Parathyroid adenoma (tissue), 2 donors: ENCODE measurements at regions not wholly inside any gene's neighbourhood (a gene's known extent, or its start where the extent isn't known, plus 50 kb on each side); places are given as distances from the start of the nearest gene placed in this dataset.

Experiments used
- H2AFZ ChIP-seq: fragments of 300-600 bp; sonication (generic); one replicate; pipeline ENCODE4 v1.7.0; 2017; ENCODE audit warnings: antibody characterized with exemption, mild to moderate bottlenecking
- H3K27ac ChIP-seq: fragments of 300-600 bp; sonication (generic); one replicate; pipeline ENCODE4 v1.7.0; 2017
- H3K27me3 ChIP-seq: fragments of 300-600 bp; sonication (generic); one replicate; pipeline ENCODE4 v1.7.0; 2017; ENCODE audit warnings: low read length; ENCODE audit not compliant: control insufficient read depth, insufficient read depth
- H3K36me3 ChIP-seq: fragments of 300-600 bp; sonication (generic); one replicate; pipeline ENCODE4 v1.7.0; 2017; ENCODE audit warnings: low read length; ENCODE audit not compliant: control insufficient read depth, insufficient read depth
- H3K4me1 ChIP-seq: fragments of 300-600 bp; sonication (generic); one replicate; pipeline ENCODE4 v1.7.0; 2017; ENCODE audit warnings: control low read depth
- H3K4me2 ChIP-seq: fragments of 300-600 bp; sonication (generic); one replicate; pipeline ENCODE4 v1.7.0; 2017; ENCODE audit warnings: low read length
- H3K4me3 ChIP-seq: fragments of 300-600 bp; sonication (generic); one replicate; pipeline ENCODE4 v1.7.0; 2017; ENCODE audit warnings: low read depth, low read length
- H3K79me2 ChIP-seq: fragments of 300-600 bp; sonication (generic); one replicate; pipeline ENCODE4 v1.7.0; 2017; ENCODE audit warnings: control low read depth
- H3K9ac ChIP-seq: fragments of 300-600 bp; sonication (generic); one replicate; pipeline ENCODE4 v1.7.0; 2017; ENCODE audit warnings: mild to moderate bottlenecking
- H3K9me3 ChIP-seq: fragments of 300-600 bp; sonication (generic); one replicate; pipeline ENCODE4 v1.7.0; 2017; ENCODE audit warnings: low read length; ENCODE audit not compliant: control insufficient read depth
- CTCF ChIP-seq: fragments of 300-600 bp; sonication (generic); IDR thresholded peaks from one replicate; pipeline ENCODE4 v1.7.0; 2017; ENCODE audit warnings: antibody characterized with exemption, mild to moderate bottlenecking
- donor health status: primary hyperparathyroidism.

DNA sequence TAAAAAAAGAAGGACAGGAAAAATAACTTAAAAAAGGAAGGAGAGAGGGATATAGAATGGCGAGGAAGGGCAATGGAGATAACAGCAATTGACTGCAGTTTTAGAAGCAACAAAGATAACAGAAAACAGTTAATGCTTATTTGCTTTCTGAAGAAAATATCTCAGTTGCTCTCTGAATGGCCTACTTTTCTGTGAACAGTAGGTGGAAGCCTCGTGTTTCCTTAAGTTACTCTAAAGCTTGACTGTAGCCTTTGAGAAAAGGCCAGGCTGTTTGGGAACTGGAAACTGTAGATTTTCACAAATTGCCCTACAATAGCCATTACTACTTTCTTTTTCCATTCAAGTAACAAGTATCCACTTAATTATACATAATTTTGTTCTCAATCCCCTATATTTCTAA, 404.5 kb downstream of the YTHDC2 start:
- H3K4me2 ChIP-seq: no peak overlapping the region
- no peaks in the 10 kb centered on the region for H3K36me3 ChIP-seq
- H3K27ac ChIP-seq: no peak overlapping the region
- H3K79me2 ChIP-seq: no peaks in the 10 kb centered on the region
- no peak overlapping the region for H3K9ac ChIP-seq
- no peaks in the 10 kb centered on the region for H3K9me3 ChIP-seq
- TF ChIP-seq CTCF: no peak
- H3K4me1 ChIP-seq: no peaks in the 10 kb centered on the region
- no peak overlapping the region for H2AFZ ChIP-seq
- no peak overlapping the region for H3K4me3 ChIP-seq
- H3K27me3 ChIP-seq: no peaks in the 10 kb centered on the region

DNA sequence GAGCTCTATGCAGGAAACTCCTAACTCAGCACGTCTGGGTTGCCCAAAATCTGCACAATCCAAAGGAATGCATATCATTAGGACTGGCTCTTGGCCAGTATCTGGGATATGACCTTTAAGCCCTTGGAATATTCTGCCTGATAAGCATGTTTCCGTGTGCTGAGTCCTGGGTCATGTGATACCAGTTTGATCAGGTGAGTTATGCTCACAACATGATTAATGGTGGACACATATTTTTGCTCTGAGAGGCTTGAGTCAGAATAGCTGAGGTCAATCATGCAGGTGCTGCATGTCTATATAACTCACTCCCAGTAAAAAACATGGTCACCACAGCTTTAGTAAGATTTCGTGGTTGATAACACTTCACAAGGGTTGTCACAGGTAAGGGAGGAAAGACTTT, 408.8 kb downstream of the YTHDC2 start:
- Histone ChIP-seq H3K9me3 (no peaks in the 10 kb centered on the region), H3K4me1 (no peaks in the 10 kb centered on the region), H3K36me3 (no peaks in the 10 kb centered on the region), H3K4me2 (no peak overlapping the region), H3K79me2 (no peaks in the 10 kb centered on the region), H3K27me3 (no peaks in the 10 kb centered on the region), H3K27ac (no peak overlapping the region), H3K9ac (no peak overlapping the region), H3K4me3 (no peak overlapping the region), H2AFZ (no peak overlapping the region)
- no peak for TF ChIP-seq CTCF

- no peaks in the 10 kb centered on the region for H3K27me3 ChIP-seq
- no peaks in the 10 kb centered on the region for H3K4me1 ChIP-seq
- no peak overlapping the region for H2AFZ ChIP-seq
- no peak overlapping the region for H3K4me2 ChIP-seq
- H3K79me2 ChIP-seq: no peaks in the 10 kb centered on the region
- H3K27ac ChIP-seq: no peak overlapping the region
- TF ChIP-seq CTCF: no peak
- no peaks in the 10 kb centered on the region for H3K36me3 ChIP-seq
- no peak overlapping the region for H3K9ac ChIP-seq
- H3K4me3 ChIP-seq: no peak overlapping the region
- H3K9me3 ChIP-seq: no peaks in the 10 kb centered on the region
Observed at GRCh38 chr5:113935453-113935852, 422.0 kb downstream of the YTHDC2 start.

DNA sequence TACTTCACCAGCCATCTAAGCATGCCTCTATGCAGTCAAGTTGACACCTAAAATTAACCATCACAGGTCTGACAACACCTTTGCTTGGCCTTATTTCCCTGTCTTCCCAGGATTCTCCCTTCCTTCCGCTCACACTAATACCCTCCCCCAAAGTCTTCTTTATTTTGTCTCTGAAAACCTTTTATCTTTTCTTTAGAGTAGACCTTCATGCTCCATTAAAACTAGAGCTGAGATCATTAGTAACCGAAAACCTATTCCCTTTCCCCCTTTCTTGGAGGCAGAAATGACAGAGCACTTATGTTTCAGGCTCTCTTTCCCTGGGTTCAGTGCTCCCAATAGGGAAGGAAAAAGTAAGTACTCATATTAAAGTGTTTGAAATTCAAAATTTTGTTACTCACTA, 423.8 kb downstream of the YTHDC2 start:
- H3K36me3 ChIP-seq: no peaks in the 10 kb centered on the region
- no peak overlapping the region for H2AFZ ChIP-seq
- no peak for TF ChIP-seq CTCF
- H3K27ac ChIP-seq: no peak overlapping the region
- no peaks in the 10 kb centered on the region for H3K27me3 ChIP-seq
- H3K79me2 ChIP-seq: no peaks in the 10 kb centered on the region
- H3K4me1 ChIP-seq: no peaks in the 10 kb centered on the region
- no peaks in the 10 kb centered on the region for H3K9me3 ChIP-seq
- H3K9ac ChIP-seq: no peak overlapping the region
- H3K4me2 ChIP-seq: no peak overlapping the region
- no peak overlapping the region for H3K4me3 ChIP-seq

DNA sequence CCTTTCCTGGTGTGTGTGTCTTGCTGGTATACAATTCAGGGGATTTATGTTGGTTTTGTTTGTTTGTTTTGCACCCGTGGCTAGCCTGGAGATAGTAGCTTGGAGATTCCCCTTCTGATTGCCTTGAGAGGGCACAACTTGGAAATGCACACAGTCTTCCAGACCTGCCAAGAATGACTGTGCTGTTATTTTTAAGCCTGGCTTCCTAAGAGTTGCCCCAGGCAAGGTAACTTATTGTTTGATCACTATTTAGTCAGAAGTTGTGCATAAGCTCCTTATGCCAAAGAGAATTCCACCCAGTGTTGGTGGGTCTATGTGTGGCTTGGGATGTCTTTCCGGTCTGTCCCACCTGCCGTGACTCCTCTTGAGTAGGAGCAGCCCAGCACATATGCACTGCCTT, 421.9 kb upstream of the KCNN2 start:
- TF ChIP-seq CTCF: no peak
- Histone ChIP-seq H3K4me3 (no peak overlapping the region), H3K9me3 (no peaks in the 10 kb centered on the region), H3K79me2 (no peaks in the 10 kb centered on the region), H3K27me3 (no peaks in the 10 kb centered on the region), H3K4me1 (no peaks in the 10 kb centered on the region), H3K36me3 (no peaks in the 10 kb centered on the region), H3K9ac (no peak overlapping the region), H3K4me2 (no peak overlapping the region), H3K27ac (no peak overlapping the region), H2AFZ (no peak overlapping the region)
